Mesenchymal stem cell (in vitro differentiated cells and primary cell): ENCODE measurements at regions not wholly inside any gene's neighbourhood (a gene's known extent, or its start where the extent isn't known, plus 50 kb on each side); places are given as distances from the start of the nearest gene placed in this dataset.

Source experiments
- DNase-seq: peaks from one replicate; pipeline ENCODE4 v3.0.0-alpha.2; 2013
- H2AFZ ChIP-seq: one replicate; pipeline ENCODE4 v1.6.1; 2013; ENCODE audit warnings: low read depth, mild to moderate bottlenecking, control low read depth, inconsistent platforms, low read length, moderate library complexity
- H2AK5ac ChIP-seq: 2 replicates; pipeline ENCODE4 v1.6.1; 2013; ENCODE audit warnings: low read length, moderate library complexity, mild to moderate bottlenecking, inconsistent platforms; ENCODE audit not compliant: severe bottlenecking
- H2BK120ac ChIP-seq: one replicate; pipeline ENCODE4 v1.6.1; 2013; ENCODE audit warnings: low read depth, mild to moderate bottlenecking, inconsistent platforms, low read length, moderate library complexity
- H2BK12ac ChIP-seq, 2 experiments: one replicate each; pipeline ENCODE4 v1.6.1; 2013; ENCODE audit warnings: inconsistent platforms in 2 of 2, low read length in 2 of 2, mild to moderate bottlenecking in 2 of 2, moderate library complexity in 2 of 2, control low read depth in 1 of 2
- H2BK15ac ChIP-seq: one replicate; pipeline ENCODE4 v1.6.1; 2013; ENCODE audit warnings: mild to moderate bottlenecking, low read depth, inconsistent platforms; ENCODE audit not compliant: poor library complexity, severe bottlenecking
- H2BK5ac ChIP-seq: 2 replicates; pipeline ENCODE4 v1.6.1; 2013; ENCODE audit warnings: low read depth, mild to moderate bottlenecking, low read length, control low read depth, inconsistent platforms; ENCODE audit not compliant: poor library complexity, severe bottlenecking
- H3K14ac ChIP-seq, 2 experiments: one replicate each; pipeline ENCODE4 v1.6.1; 2013; ENCODE audit warnings: inconsistent platforms in 2 of 2, low read length in 2 of 2, control low read depth in 1 of 2, mild to moderate bottlenecking in 1 of 2, moderate library complexity in 1 of 2
- H3K18ac ChIP-seq, 2 experiments: one replicate each; pipeline ENCODE4 v1.6.1; 2013; ENCODE audit warnings: inconsistent platforms in 2 of 2, low read length in 2 of 2, control low read depth in 1 of 2, low read depth in 1 of 2, mild to moderate bottlenecking in 1 of 2
- H3K23ac ChIP-seq, 2 experiments: one replicate each; pipeline ENCODE4 v1.6.1; 2013; ENCODE audit warnings: inconsistent platforms in 2 of 2, low read length in 2 of 2, mild to moderate bottlenecking in 2 of 2, moderate library complexity in 2 of 2, control low read depth in 1 of 2
- H3K27ac ChIP-seq: 2 replicates; pipeline ENCODE4 v1.5.1; 2013; ENCODE audit warnings: mild to moderate bottlenecking, moderate library complexity, low read length, control low read depth, inconsistent platforms; ENCODE audit not compliant: poor library complexity, severe bottlenecking
- H3K27me3 ChIP-seq, 2 experiments: 2 replicates each; pipeline versions ENCODE4 v1.6.1 to v1.7.0; 2013; ENCODE audit warnings: low read length in 2 of 2, mild to moderate bottlenecking in 2 of 2, moderate library complexity in 2 of 2, control low read depth in 1 of 2, inconsistent platforms in 1 of 2; ENCODE audit not compliant: control insufficient read depth in 1 of 2, insufficient read depth in 1 of 2
- H3K36me3 ChIP-seq, 2 experiments: 2 replicates each; pipeline versions ENCODE4 v1.6.1 to v1.7.0; 2013; ENCODE audit warnings: low read length in 2 of 2, control low read depth in 1 of 2, inconsistent platforms in 1 of 2, low read depth in 1 of 2, mild to moderate bottlenecking in 1 of 2; ENCODE audit not compliant: insufficient read depth in 2 of 2, control insufficient read depth in 1 of 2
- H3K4ac ChIP-seq, 2 experiments: one replicate each; pipeline ENCODE4 v1.6.1; 2013; ENCODE audit warnings: inconsistent platforms in 2 of 2, low read length in 2 of 2, mild to moderate bottlenecking in 2 of 2, moderate library complexity in 2 of 2, control low read depth in 1 of 2, low read depth in 1 of 2
- H3K4me1 ChIP-seq: 2 replicates; pipeline ENCODE4 v1.6.1; 2013; ENCODE audit warnings: low read depth, low read length, control low read depth; ENCODE audit not compliant: control insufficient read depth, insufficient read depth
- H3K4me2 ChIP-seq: 2 replicates; pipeline ENCODE4 v1.6.1; 2013; ENCODE audit warnings: low read length, mild to moderate bottlenecking, inconsistent platforms; ENCODE audit not compliant: poor library complexity, severe bottlenecking
- H3K4me3 ChIP-seq, 2 experiments: 2 replicates each; pipeline versions ENCODE4 v1.5.1 to v1.7.0; 2013; ENCODE audit warnings: low read length in 2 of 2, mild to moderate bottlenecking in 2 of 2, control low read depth in 1 of 2, low read depth in 1 of 2; ENCODE audit not compliant: insufficient read depth in 1 of 2
- H3K79me1 ChIP-seq: replicated peaks from 2 replicates; pipeline ENCODE4 v1.6.1; 2013; ENCODE audit warnings: mild to moderate bottlenecking, control low read depth, low read length, inconsistent platforms; ENCODE audit not compliant: poor library complexity, severe bottlenecking
- H3K9ac ChIP-seq: 2 replicates; pipeline ENCODE4 v1.7.0; 2013; ENCODE audit warnings: mild to moderate bottlenecking, low read length, moderate library complexity
- H3K9me3 ChIP-seq: 2 replicates; pipeline ENCODE4 v1.7.0; 2013; ENCODE audit warnings: mild to moderate bottlenecking, low read length; ENCODE audit not compliant: control insufficient read depth
- H4K8ac ChIP-seq: one replicate; pipeline ENCODE4 v1.6.1; 2013; ENCODE audit warnings: inconsistent platforms, mild to moderate bottlenecking, low read length, moderate library complexity
- H4K91ac ChIP-seq: one replicate; pipeline ENCODE4 v1.6.1; 2013; ENCODE audit warnings: mild to moderate bottlenecking, low read length, inconsistent platforms
- WGBS: methylation state at CpG from one replicate; pipeline ENCODE4 v1.1.7; 2013; ENCODE audit warnings: mixed read lengths; 5-methylcytosine and 5-hydroxymethylcytosine counted together

DNA sequence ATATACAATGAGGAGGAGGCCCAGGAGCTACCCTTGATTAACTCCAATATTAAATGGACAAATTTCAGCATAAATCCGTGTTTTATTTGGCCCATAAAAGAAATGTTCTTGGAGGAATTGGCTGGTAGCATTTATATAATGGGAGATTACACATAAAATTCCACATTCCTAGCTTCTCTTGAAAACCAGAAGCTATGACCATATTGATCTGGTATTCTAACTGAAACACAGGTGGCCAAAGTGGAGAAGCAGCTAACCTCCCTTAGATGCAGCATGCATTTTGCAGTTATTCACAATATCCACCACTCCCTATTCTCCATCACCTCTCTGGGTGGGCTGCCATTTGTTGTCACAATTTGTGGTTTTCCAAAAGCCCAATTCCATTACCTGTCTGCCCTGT, 148.8 kb upstream of the CACNA2D1 start:
- H3K4me1 ChIP-seq: no peaks in the 10 kb centered on the region
- no peak overlapping the region for H2AFZ ChIP-seq
- no peak overlapping the region for H3K23ac ChIP-seq
- H3K4me3 ChIP-seq: no peak overlapping the region
- no peak overlapping the region for H2BK120ac ChIP-seq
- WGBS: no CpG with 5 or more reads among the region's 1 CpG
- no peak for DNase-seq
- H2BK12ac ChIP-seq: no peak overlapping the region
- H3K9ac ChIP-seq: no peak overlapping the region
- no peak overlapping the region for H4K8ac ChIP-seq
- no peak overlapping the region for H2BK15ac ChIP-seq
- no peak overlapping the region for H3K14ac ChIP-seq
- no peak overlapping the region for H3K27ac ChIP-seq
- no peak overlapping the region for H4K91ac ChIP-seq
- H3K27me3 ChIP-seq: no peaks in the 10 kb centered on the region
- no peaks in the 10 kb centered on the region for H3K79me1 ChIP-seq
- no peaks in the 10 kb centered on the region for H3K36me3 ChIP-seq
- H3K18ac ChIP-seq: no peak overlapping the region
- H2BK5ac ChIP-seq: no peak overlapping the region
- H3K9me3 ChIP-seq: no peaks in the 10 kb centered on the region
- H2AK5ac ChIP-seq: no peak overlapping the region
- H3K4ac ChIP-seq: no peak overlapping the region
- H3K4me2 ChIP-seq: no peak overlapping the region

DNA sequence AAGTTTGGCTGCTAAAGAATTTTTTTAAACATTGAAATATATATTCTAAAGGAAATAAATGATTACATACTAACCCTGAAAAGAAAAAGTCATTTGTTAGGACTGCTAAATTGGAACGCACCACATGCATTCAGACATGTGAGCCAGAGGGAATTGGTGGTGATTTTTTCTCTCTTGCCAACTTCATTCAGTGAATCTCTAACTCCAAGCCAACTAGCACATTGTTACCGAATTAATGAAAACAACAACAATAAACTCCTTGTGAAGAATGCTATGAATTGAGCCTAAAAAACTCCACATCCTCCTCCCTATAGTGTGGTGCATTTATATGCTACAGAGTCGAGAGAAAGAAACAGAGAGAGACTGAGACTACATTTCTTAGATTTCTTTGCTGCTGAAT, 135.5 kb upstream of the CACNA2D1 start:
- no peaks in the 10 kb centered on the region for H3K4me1 ChIP-seq
- no peak overlapping the region for H3K27ac ChIP-seq
- H2BK15ac ChIP-seq: no peak overlapping the region
- 79% methylated on average over 3 of the region's 3 CpGs for WGBS
- H3K9ac ChIP-seq: no peak overlapping the region
- H3K4me3 ChIP-seq: no peak overlapping the region
- no peaks in the 10 kb centered on the region for H3K36me3 ChIP-seq
- H4K91ac ChIP-seq: no peak overlapping the region
- H2AFZ ChIP-seq: no peak overlapping the region
- H2AK5ac ChIP-seq: no peak overlapping the region
- no peak for DNase-seq
- H3K9me3 ChIP-seq: no peaks in the 10 kb centered on the region
- H3K14ac ChIP-seq: no peak overlapping the region
- no peaks in the 10 kb centered on the region for H3K79me1 ChIP-seq
- no peak overlapping the region for H3K18ac ChIP-seq
- H3K4me2 ChIP-seq: no peak overlapping the region
- H2BK120ac ChIP-seq: no peak overlapping the region
- H3K23ac ChIP-seq: no peak overlapping the region
- H4K8ac ChIP-seq: no peak overlapping the region
- no peak overlapping the region for H2BK5ac ChIP-seq
- no peaks in the 10 kb centered on the region for H3K27me3 ChIP-seq
- H2BK12ac ChIP-seq: no peak overlapping the region
- H3K4ac ChIP-seq: no peak overlapping the region

DNA sequence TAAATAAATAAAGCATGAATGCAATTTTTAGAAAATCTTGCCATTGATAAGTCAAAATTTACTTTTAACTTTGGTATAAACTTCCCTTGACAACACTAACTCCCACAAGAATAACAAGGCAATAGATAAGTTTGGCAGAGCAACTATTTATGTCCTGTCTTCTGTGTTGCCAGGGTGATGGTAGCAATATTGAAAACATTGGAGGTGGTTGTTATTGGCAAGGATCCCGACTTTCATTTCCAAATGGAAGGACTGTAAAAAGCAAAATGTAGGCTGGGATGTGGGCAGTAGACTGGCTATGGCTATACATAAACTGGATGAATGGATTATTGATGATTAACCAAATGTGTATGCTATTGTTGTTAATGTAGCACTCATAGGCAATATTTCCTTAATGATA, 134.9 kb upstream of the CACNA2D1 start:
- Histone ChIP-seq H2BK5ac (no peak overlapping the region), H3K79me1 (no peaks in the 10 kb centered on the region)
- WGBS: 25% methylated on average over 1 of the region's 1 CpG

DNA sequence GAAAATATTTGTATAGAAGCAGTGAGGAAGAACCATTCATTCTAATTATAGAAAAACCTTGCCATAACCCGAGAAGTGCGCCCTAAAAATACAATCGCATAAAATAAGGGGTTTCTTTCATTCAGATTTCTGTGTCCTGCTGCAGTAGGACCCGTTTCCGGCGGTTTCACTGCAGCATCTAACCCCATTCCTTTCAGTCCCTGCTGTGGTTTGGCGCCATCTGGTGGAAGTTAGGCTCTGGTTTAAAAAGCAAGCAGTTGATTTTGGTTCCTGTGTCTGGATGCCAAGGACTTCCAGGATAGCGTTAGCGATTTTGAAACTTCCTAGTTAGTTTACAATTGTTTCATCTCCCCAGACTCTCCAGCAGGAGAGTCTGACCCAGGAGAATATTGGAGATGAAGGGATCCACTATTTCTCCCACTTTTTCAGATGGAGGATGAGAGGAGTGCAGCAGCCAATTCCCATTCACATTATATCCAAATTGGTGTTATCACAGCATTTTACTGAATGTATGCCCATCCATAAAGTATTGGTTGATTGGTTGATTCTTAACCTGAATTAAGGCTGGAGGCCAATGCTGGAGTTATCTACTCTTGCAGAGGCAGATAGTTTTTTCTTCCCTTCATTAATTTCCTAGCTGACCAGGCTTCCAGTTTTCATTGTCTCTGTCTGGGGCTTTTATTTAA, 128.8 kb upstream of the CACNA2D1 start:
- H3K23ac ChIP-seq: no peak overlapping the region
- no peak overlapping the region for H2BK12ac ChIP-seq
- 7% methylated on average over 8 of the region's 9 CpGs for WGBS

More for the DNA sequence above, 134.9 kb upstream of the CACNA2D1 start:
- H2BK120ac ChIP-seq: no peak overlapping the region
- no peak overlapping the region for H3K14ac ChIP-seq
- H3K4me2 ChIP-seq: no peak overlapping the region
- H2AFZ ChIP-seq: no peak overlapping the region
- no peaks in the 10 kb centered on the region for H3K4me1 ChIP-seq
- H2BK15ac ChIP-seq: no peak overlapping the region
- no peak overlapping the region for H3K27ac ChIP-seq
- H3K18ac ChIP-seq: no peak overlapping the region
- H3K9ac ChIP-seq: no peak overlapping the region
- no peak overlapping the region for H2AK5ac ChIP-seq
- no peaks in the 10 kb centered on the region for H3K9me3 ChIP-seq
- H3K23ac ChIP-seq: no peak overlapping the region
- DNase-seq: peak; percentile 64
- H3K4me3 ChIP-seq: no peak overlapping the region
- H3K36me3 ChIP-seq: no peaks in the 10 kb centered on the region
- no peak overlapping the region for H4K8ac ChIP-seq
- no peak overlapping the region for H4K91ac ChIP-seq
- H3K27me3 ChIP-seq: no peaks in the 10 kb centered on the region
- H2BK12ac ChIP-seq: no peak overlapping the region
- H3K4ac ChIP-seq: no peak overlapping the region

More for the DNA sequence above, 128.8 kb upstream of the CACNA2D1 start:
- Histone ChIP-seq H3K27ac (no peak overlapping the region), H3K4me1 (no peaks in the 10 kb centered on the region), H3K79me1 (no peaks in the 10 kb centered on the region), H3K14ac (peak overlapping the region in 1 of 2 experiments; percentile 57), H4K8ac (no peak overlapping the region), H3K4ac (no peak overlapping the region), H2BK15ac (no peak overlapping the region), H3K36me3 (no peaks in the 10 kb centered on the region), H4K91ac (no peak overlapping the region), H3K9ac (peak overlapping the region; percentile 36), H3K18ac (peak overlapping the region in 1 of 2 experiments; percentile 2), H2AK5ac (no peak overlapping the region), H2BK5ac (no peak overlapping the region), H3K27me3 (no peaks in the 10 kb centered on the region), H3K9me3 (no peaks in the 10 kb centered on the region), H2BK120ac (no peak overlapping the region), H3K4me2 (peak overlapping the region; percentile 56), H2AFZ (no peak overlapping the region), H3K4me3 (no peak overlapping the region)
- peak; percentile 83 for DNase-seq
